Neural cell (in vitro differentiated cells): ENCODE measurements at regions not wholly inside any gene's neighbourhood (a gene's known extent, or its start where the extent isn't known, plus 50 kb on each side); places are given as distances from the start of the nearest gene placed in this dataset.

Experiments
- H2AFZ ChIP-seq: fragments of 200-600, 300-800 bp; sonication (generic), shearing (Covaris generic); 2 replicates; pipeline ENCODE4 v1.6.0; 2014; ENCODE audit warnings: low read depth, mild to moderate bottlenecking, antibody characterized with exemption, low read length, moderate library complexity
- H3F3A ChIP-seq: fragments of 200-600 bp; shearing (Covaris generic); 2 replicates; pipeline ENCODE4 v1.6.1; 2016; ENCODE audit warnings: mild to moderate bottlenecking, moderate library complexity, mixed read lengths, antibody characterized with exemption, low read length; ENCODE audit not compliant: insufficient read depth, poor library complexity, severe bottlenecking
- H3K27ac ChIP-seq: fragments of 200-600, 300-800 bp; sonication (generic), shearing (Covaris generic); 2 replicates; pipeline ENCODE4 v1.5.1; 2014; ENCODE audit warnings: mild to moderate bottlenecking, low read length, moderate library complexity
- H3K27me3 ChIP-seq: fragments of 300-800, 200-600 bp; sonication (generic), shearing (Covaris generic); 2 replicates; pipeline ENCODE4 v1.6.0; 2014; ENCODE audit warnings: mild to moderate bottlenecking, low read depth, low read length, moderate library complexity; ENCODE audit not compliant: insufficient read depth
- H3K36me3 ChIP-seq: fragments of 300-800, 200-600 bp; sonication (generic), shearing (Covaris generic); 2 replicates; pipeline ENCODE4 v1.5.1; 2014; ENCODE audit warnings: mild to moderate bottlenecking, antibody characterized with exemption, low read length, moderate library complexity; ENCODE audit not compliant: insufficient read depth
- H3K4me2 ChIP-seq: fragments of 300-800, 200-600 bp; sonication (generic), shearing (Covaris generic); 2 replicates; pipeline ENCODE4 v1.6.0; 2014; ENCODE audit warnings: mild to moderate bottlenecking, low read length
- H3K4me3 ChIP-seq: fragments of 300-800, 200-600 bp; sonication (generic), shearing (Covaris generic); 2 replicates; pipeline ENCODE4 v1.5.1; 2014; ENCODE audit warnings: mild to moderate bottlenecking, low read length, moderate library complexity
- H3K79me2 ChIP-seq: fragments of 200-600 bp; shearing (Covaris generic); replicated peaks from 2 replicates; pipeline ENCODE4 v1.6.0; 2014; ENCODE audit warnings: mild to moderate bottlenecking, low read length, moderate library complexity; ENCODE audit not compliant: insufficient read depth
- H3K9ac ChIP-seq: fragments of 300-800, 200-600 bp; sonication (generic), shearing (Covaris generic); 2 replicates; pipeline ENCODE4 v1.6.1; 2016; ENCODE audit warnings: mild to moderate bottlenecking, low read length, mixed read lengths
- H3K9me2 ChIP-seq: fragments of 200-600 bp; shearing (Covaris generic); 2 replicates; pipeline ENCODE4 v1.6.1; 2016; ENCODE audit warnings: mild to moderate bottlenecking, low read length, mixed read lengths; ENCODE audit not compliant: insufficient read depth
- H3K9me3 ChIP-seq: fragments of 200-600, 300-800 bp; sonication (generic), shearing (Covaris generic); 2 replicates; pipeline ENCODE4 v1.6.1; 2016; ENCODE audit warnings: mild to moderate bottlenecking, mixed run types, low read length, moderate library complexity, mixed read lengths
- H4K20me1 ChIP-seq: fragments of 200-600 bp; shearing (Covaris generic); 2 replicates; pipeline ENCODE4 v1.6.1; 2016; ENCODE audit warnings: mild to moderate bottlenecking, mixed run types; ENCODE audit not compliant: insufficient read depth
- EP300 ChIP-seq: fragments of 450-650 bp; conservative IDR thresholded peaks from 2 replicates; pipeline ENCODE4 v1.6.1; 2014; ENCODE audit warnings: antibody characterized with exemption, mild to moderate bottlenecking, moderate library complexity; ENCODE audit not compliant: poor library complexity, severe bottlenecking
- EZH2 ChIP-seq: fragments of 200-600, 300-800 bp; shearing (Covaris generic), sonication (generic); IDR thresholded peaks from 2 replicates; pipeline ENCODE4 v1.6.1; 2014; ENCODE audit warnings: antibody characterized with exemption, low read length, borderline replicate concordance, mild to moderate bottlenecking; ENCODE audit not compliant: insufficient read depth, poor library complexity, severe bottlenecking
- MXI1 ChIP-seq: fragments of 450-650 bp; conservative IDR thresholded peaks from 2 replicates; pipeline ENCODE4 v1.6.1; 2014; ENCODE audit warnings: antibody characterized with exemption, mild to moderate bottlenecking; ENCODE audit not compliant: poor library complexity, severe bottlenecking
- POLR2AphosphoS5 ChIP-seq: IDR thresholded peaks from 2 replicates; pipeline ENCODE4 v1.6.1; 2012
- RAD21 ChIP-seq: fragments of 450-650 bp; conservative IDR thresholded peaks from 2 replicates; pipeline ENCODE4 v1.6.1; 2014; ENCODE audit warnings: antibody characterized with exemption, mild to moderate bottlenecking, moderate library complexity
- SMC3 ChIP-seq: fragments of 450-650 bp; conservative IDR thresholded peaks from 2 replicates; pipeline ENCODE4 v1.6.1; 2014; ENCODE audit warnings: antibody characterized with exemption, mild to moderate bottlenecking, moderate library complexity; ENCODE audit not compliant: poor library complexity
- TAF1 ChIP-seq: IDR thresholded peaks from 2 replicates; pipeline ENCODE4 v1.6.1; 2012; ENCODE audit warnings: low read depth
- TF ChIP-seq, protein P1 (sequence below): fragments of 450-650 bp; IDR thresholded peaks from 2 replicates; pipeline ENCODE4 v1.5.1; 2014; ENCODE audit warnings: antibody characterized with exemption, mild to moderate bottlenecking, moderate library complexity; ENCODE audit not compliant: poor library complexity, severe bottlenecking
- TF ChIP-seq, protein P2 (sequence below): IDR thresholded peaks from 2 replicates; pipeline ENCODE4 v1.6.1; 2012; ENCODE audit warnings: borderline replicate concordance

- Histone ChIP-seq H3F3A (no peaks in the 10 kb centered on the region), H3K27ac (no peak overlapping the region), H3K4me2 (no peak overlapping the region), H3K79me2 (no peaks in the 10 kb centered on the region), H3K9me2 (no peaks in the 10 kb centered on the region), H2AFZ (no peak overlapping the region), H3K9ac (no peak overlapping the region), H3K36me3 (no peaks in the 10 kb centered on the region), H3K9me3 (no peaks in the 10 kb centered on the region), H4K20me1 (no peaks in the 10 kb centered on the region), H3K4me3 (no peak overlapping the region), H3K27me3 (no peaks in the 10 kb centered on the region)
- TF ChIP-seq RAD21 (no peak), EP300 (no peak), TAF1 (no peak), MXI1 (no peak), SMC3 (no peak), EZH2 (no peak)
- TF ChIP-seq, protein P1, sequence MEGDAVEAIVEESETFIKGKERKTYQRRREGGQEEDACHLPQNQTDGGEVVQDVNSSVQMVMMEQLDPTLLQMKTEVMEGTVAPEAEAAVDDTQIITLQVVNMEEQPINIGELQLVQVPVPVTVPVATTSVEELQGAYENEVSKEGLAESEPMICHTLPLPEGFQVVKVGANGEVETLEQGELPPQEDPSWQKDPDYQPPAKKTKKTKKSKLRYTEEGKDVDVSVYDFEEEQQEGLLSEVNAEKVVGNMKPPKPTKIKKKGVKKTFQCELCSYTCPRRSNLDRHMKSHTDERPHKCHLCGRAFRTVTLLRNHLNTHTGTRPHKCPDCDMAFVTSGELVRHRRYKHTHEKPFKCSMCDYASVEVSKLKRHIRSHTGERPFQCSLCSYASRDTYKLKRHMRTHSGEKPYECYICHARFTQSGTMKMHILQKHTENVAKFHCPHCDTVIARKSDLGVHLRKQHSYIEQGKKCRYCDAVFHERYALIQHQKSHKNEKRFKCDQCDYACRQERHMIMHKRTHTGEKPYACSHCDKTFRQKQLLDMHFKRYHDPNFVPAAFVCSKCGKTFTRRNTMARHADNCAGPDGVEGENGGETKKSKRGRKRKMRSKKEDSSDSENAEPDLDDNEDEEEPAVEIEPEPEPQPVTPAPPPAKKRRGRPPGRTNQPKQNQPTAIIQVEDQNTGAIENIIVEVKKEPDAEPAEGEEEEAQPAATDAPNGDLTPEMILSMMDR: no peak
Measured at GRCh38 chr13:86135856-86136255, 336.6 kb upstream of the SLITRK6 start.

- H3K9me2 ChIP-seq: no peaks in the 10 kb centered on the region
- no peak overlapping the region for H2AFZ ChIP-seq
- H3K4me3 ChIP-seq: no peak overlapping the region
- TF ChIP-seq SMC3 (no peak), TAF1 (no peak), EP300 (no peak), RAD21 (no peak), MXI1 (no peak)
- H3K27me3 ChIP-seq: no peaks in the 10 kb centered on the region
- no peaks in the 10 kb centered on the region for H3K9me3 ChIP-seq
- H3K27ac ChIP-seq: no peak overlapping the region
- H3K79me2 ChIP-seq: no peaks in the 10 kb centered on the region
- no peaks in the 10 kb centered on the region for H4K20me1 ChIP-seq
- H3K4me2 ChIP-seq: no peak overlapping the region
- H3K36me3 ChIP-seq: no peaks in the 10 kb centered on the region
- no peak overlapping the region for H3K9ac ChIP-seq
- H3F3A ChIP-seq: no peaks in the 10 kb centered on the region
Measured at GRCh38 chr13:86121881-86122280, 322.7 kb upstream of the SLITRK6 start.

GRCh38 chr13:86109107-86109506 is 309.9 kb upstream of the SLITRK6 start:
- H4K20me1 ChIP-seq: no peaks in the 10 kb centered on the region
- no peaks in the 10 kb centered on the region for H3K9me2 ChIP-seq
- no peaks in the 10 kb centered on the region for H3F3A ChIP-seq
- no peaks in the 10 kb centered on the region for H3K9me3 ChIP-seq
- H3K79me2 ChIP-seq: no peaks in the 10 kb centered on the region
- no peaks in the 10 kb centered on the region for H3K36me3 ChIP-seq
- no peaks in the 10 kb centered on the region for H3K27me3 ChIP-seq
- H3K4me2 ChIP-seq: no peak overlapping the region
- no peak overlapping the region for H3K27ac ChIP-seq
- no peak overlapping the region for H3K4me3 ChIP-seq
- H3K9ac ChIP-seq: no peak overlapping the region
- TF ChIP-seq EP300 (no peak), SMC3 (no peak), TAF1 (no peak), POLR2AphosphoS5 (no peak), EZH2 (no peak), MXI1 (no peak), RAD21 (no peak)
- TF ChIP-seq, protein P1: no peak
- TF ChIP-seq, protein P2, sequence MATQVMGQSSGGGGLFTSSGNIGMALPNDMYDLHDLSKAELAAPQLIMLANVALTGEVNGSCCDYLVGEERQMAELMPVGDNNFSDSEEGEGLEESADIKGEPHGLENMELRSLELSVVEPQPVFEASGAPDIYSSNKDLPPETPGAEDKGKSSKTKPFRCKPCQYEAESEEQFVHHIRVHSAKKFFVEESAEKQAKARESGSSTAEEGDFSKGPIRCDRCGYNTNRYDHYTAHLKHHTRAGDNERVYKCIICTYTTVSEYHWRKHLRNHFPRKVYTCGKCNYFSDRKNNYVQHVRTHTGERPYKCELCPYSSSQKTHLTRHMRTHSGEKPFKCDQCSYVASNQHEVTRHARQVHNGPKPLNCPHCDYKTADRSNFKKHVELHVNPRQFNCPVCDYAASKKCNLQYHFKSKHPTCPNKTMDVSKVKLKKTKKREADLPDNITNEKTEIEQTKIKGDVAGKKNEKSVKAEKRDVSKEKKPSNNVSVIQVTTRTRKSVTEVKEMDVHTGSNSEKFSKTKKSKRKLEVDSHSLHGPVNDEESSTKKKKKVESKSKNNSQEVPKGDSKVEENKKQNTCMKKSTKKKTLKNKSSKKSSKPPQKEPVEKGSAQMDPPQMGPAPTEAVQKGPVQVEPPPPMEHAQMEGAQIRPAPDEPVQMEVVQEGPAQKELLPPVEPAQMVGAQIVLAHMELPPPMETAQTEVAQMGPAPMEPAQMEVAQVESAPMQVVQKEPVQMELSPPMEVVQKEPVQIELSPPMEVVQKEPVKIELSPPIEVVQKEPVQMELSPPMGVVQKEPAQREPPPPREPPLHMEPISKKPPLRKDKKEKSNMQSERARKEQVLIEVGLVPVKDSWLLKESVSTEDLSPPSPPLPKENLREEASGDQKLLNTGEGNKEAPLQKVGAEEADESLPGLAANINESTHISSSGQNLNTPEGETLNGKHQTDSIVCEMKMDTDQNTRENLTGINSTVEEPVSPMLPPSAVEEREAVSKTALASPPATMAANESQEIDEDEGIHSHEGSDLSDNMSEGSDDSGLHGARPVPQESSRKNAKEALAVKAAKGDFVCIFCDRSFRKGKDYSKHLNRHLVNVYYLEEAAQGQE: no peak
- no peak overlapping the region for H2AFZ ChIP-seq
